ENCODE measurements at regions not wholly inside any gene's neighbourhood (a gene's known extent, or its start where the extent isn't known, plus 50 kb on each side); places are given as distances from the start of the nearest gene placed in this dataset.

GRCh38 chr1:212542761-212543187 is 65.8 kb upstream of the ATF3 start:
- TF ChIP-seq, protein P1, sequence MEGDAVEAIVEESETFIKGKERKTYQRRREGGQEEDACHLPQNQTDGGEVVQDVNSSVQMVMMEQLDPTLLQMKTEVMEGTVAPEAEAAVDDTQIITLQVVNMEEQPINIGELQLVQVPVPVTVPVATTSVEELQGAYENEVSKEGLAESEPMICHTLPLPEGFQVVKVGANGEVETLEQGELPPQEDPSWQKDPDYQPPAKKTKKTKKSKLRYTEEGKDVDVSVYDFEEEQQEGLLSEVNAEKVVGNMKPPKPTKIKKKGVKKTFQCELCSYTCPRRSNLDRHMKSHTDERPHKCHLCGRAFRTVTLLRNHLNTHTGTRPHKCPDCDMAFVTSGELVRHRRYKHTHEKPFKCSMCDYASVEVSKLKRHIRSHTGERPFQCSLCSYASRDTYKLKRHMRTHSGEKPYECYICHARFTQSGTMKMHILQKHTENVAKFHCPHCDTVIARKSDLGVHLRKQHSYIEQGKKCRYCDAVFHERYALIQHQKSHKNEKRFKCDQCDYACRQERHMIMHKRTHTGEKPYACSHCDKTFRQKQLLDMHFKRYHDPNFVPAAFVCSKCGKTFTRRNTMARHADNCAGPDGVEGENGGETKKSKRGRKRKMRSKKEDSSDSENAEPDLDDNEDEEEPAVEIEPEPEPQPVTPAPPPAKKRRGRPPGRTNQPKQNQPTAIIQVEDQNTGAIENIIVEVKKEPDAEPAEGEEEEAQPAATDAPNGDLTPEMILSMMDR (conservative IDR thresholded peaks at IDR 0.05; ENCODE audit: low read length) = no peak
- no peak for TF ChIP-seq EZH2phosphoT487 (IDR thresholded peaks at IDR 0.05; ENCODE audit: borderline replicate concordance)

Data from Loucy (cell line).